ENCODE measurements at regions not wholly inside any gene's neighbourhood (a gene's known extent, or its start where the extent isn't known, plus 50 kb on each side); places are given as distances from the start of the nearest gene placed in this dataset.

DNA sequence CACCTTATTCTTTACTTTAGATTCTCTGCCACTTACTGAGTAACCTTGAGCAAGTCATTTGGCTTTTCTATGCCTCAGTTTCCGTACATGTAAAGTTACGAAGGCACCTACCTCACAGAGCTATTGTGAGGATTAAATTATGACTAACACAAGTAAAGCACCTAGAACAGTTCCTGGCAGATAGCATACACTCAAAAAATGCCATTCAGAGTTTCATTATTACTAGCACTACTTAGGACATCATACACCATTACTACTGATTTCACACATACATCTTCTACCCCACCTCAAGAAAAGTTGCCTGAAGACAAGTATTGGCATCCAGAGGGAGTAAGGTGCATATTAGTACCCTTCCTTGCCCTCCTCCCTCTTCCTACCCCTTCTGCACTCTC lies 107.8 kb downstream of the OGFRL1 start:
- no peak for DNase-seq (ENCODE audit: low read depth in 2 of 2)

DNA sequence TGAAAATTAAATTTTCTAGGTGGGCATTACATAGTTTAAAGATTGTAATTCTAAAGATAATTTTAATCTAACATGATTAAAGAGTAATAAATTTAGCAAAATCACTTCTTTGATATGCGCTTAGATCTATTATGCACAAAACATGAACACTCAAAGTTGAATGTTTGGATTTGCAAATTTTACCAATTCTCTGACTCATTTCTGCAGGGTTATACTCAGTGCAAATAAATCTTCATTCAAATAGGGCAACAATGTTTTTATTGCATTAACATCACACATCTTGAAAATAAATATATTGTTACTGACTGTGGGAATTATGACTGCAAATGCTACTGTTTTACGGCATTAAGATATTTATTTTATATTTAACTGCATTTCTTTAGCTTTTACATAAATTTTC lies 110.7 kb downstream of the OGFRL1 start:
- no peak for DNase-seq (ENCODE audit: low read depth in 2 of 2)

DNA sequence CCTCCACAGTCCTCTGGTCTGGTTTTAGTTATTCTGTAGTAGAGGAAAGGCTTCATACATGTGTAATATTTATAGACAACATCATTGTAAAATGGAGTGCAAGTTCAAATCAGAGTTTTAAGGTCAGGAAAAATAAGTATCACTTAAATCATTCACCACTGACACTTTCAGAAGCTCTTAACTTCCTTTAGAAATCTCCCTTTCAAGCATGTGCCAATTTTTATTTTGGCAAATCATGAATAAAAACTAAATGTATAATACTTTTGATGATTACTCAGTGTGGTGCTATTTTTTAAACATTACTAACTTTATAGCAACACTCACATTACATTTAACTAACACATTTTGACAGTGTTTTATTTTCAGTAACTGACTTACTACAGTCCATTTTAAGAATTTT lies 112.2 kb downstream of the OGFRL1 start:
- no peak for DNase-seq (ENCODE audit: low read depth in 2 of 2)

DNA sequence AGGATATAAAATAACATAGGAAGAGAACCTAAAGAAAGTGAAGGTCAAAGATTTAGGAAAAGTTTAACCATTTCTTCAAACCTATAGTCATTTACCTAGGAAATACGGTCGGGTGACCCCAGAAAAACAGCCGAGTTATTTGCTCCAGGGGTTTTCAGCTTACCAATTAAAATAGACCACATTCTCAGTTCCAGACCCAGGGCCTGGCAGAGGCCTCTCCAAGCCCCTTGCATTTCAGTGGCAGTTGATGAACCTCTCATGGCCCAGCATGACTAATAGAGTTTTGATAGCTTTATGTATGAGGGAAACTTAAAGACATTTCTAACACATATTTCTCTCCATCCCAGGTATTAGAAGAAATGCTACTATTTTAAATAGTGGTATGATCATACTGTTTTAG lies 113.5 kb downstream of the OGFRL1 start:
- DNase-seq (ENCODE audit: low read depth in 2 of 2): no peak

DNA sequence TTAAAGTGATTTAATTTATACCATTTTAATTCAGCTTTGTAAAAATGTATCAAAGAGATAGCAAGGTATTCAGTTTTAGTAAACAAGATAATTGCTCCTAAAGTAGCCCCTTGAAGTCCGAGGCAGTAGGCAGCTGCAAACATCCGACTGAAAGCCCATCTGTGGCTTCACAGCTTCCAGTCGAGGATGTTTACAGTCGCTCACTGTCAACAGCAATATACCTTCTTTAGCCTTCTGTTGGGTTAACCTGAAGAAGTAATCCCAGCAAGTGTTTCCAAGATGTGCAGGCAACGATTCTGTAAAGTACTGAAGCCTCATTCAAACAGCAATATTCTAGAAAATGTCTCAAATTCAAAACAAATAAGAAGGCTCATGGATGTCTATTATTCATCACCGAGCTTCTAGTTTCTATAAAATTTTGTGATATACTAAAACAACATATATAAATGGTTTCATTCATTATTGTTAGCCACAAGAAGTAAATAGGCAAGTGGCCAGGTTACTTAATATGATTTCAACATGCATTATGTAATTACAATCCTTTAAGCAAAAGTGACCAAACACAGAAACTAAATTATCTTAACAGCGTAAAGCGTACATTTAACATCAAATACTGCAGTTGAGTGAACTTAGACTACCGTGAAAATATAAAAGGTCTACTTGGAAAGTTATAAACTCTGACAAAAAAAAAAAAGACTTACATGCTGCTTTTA lies 115.0 kb downstream of the OGFRL1 start:
- no peak for DNase-seq (ENCODE audit: low read depth in 2 of 2)

DNA sequence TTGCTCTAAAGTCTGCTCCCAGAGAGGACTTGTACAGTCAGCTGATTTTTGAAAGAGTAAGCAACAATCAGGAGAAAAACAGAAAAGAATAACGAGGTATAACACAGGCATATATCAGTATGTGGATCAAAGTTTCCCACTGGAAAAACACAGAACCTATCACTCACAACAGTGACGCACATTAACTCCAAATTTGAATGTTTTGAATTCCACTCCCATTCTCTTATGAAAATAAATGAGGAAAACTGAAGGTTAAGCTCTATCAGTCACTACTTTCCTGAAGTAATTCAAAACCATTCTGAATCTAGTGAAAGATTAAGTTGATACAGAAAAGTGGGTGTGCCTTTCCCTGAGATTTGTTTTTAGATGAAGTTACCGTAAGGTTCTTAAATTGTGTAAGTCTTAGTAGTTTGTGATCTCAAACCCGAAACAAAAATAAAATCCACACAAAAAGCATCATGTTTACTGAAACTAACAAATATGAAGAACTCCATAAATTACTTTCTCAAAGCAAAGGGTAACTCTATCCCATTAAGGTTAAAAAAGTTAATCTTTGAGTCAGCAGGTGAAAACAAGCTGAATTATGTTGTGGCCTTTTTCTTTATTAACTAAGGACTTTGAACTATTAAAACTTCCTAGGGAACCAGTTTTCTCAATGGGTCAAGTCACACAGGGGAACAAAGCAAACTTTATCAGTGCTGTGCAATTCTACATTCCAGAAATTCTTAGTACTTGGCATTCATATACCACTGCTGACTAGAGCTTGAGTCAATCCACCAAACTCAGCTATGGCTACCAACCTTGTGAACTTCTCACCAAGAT lies 115.7 kb downstream of the OGFRL1 start:
- DNase-seq (ENCODE audit: low read depth in 2 of 2): no peak

DNA sequence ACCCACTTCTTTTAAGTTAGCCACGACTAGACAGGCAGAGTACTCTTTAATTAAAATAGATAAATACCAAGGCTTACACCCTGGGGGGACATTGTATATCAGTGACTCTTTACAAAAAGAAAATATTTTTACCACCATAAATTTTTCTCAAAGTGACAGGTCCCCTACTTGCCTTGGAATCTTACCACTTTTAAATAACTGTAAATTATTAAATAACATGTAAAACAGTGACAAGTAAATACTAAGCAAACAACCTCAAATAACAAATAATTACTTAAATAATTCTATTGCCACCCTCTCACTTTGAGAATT lies 116.3 kb downstream of the OGFRL1 start:
- DNase-seq (ENCODE audit: low read depth in 2 of 2): no peak

DNA sequence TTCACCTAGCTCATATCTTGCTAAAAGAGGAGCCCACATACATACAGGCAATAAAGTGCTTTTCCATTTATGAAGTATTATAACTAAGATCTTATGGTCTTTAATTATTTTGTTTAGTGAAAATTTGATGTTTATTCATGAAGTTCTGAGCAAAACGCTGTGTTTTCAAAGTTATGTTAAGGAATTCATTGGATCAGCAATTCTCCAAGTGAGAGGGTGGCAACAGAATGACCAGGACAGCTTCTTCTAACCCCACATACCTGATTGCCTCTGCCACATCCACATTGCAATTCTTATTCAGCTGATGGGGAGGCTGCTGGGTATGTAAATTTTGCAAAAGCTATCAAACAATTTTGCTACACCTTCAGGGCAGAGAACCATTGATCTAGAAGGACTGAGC lies 116.8 kb downstream of the OGFRL1 start:
- DNase-seq (ENCODE audit: low read depth in 2 of 2): no peak

DNA sequence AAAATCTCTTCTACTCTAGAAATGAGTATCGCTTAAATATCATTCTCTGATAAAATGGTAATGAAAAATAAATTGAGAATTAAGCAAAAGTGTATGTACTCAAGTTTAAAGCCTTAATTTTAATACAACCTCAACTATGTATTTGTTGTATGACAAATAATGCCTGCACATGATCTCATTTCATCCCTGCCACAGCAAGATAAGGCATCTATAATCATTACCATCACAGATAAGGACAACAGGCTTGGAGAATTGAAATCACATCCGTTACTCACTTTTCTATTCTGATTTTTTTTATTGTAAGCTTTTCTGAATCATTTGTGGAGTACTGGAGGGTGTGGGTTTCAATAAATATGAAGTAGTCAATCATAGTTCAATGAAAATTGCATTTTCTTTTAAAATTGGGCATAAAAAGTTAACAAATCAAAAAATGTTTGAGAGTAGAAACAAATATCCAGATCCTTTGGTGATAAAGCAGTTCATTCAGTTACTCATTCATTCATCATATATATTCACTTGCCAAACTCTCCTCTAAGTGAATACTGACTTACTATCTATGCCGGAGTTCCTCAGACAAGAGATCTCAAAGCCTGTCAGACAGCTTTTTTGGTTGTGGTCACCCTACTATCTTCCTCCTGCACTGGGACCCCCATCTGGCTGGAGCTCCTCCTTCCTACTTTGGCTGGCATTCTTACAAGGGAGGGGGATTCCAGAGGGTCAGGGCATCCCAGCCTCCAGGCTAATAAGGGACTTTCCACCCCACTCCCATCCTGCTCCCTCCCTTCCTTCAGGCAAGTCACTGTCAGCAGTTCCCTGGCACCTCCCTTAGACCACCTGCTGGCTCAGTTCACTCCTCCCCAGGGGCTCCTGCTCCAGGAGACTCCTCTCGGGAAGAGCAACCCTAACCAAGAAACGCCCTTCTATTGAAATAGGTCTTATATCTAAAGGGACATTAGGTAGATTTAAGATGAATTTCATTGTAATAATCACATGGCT lies 118.6 kb downstream of the OGFRL1 start:
- DNase-seq (ENCODE audit: low read depth in 2 of 2): no peak

DNA sequence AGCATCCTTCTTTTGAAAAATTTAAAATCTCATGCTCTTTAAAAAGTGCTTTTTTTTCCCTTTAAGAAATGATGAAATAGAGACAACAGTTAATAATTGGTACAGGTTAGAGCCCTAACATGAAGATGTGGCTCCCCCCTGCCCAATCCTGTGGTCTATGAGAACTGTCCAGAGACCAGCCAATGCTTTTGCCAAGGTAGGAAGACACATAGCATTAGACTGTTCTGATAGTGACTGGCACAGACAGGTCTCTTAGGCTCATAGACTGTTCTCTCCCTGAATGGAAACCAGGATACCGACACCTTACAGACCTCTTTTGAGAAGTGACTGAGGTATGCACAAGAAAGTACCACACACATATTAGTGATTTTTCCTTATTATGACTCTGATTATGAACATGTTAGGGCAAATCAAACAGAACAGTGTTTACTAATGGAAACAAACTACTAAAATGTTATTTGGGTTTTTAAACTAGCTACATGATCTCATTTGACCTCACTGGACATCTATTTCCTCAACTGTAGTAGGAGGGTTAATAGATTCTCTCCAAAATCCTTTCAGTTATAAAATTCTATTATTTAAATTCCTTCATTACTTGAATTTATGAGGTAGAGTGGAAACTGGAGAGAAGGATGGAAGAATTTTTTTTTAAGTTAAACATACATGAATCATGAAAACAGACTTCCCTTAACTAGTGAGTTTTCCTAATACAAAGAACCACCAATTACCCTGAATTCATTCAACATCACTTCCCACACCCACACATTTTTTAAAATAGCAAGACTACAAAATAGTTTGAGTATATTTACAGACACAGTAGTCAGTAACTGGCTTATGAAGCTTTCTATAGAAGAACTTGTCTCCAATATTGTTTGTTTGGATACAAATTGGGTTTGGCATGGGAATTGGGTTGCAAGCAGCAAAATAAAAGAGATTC lies 120.4 kb downstream of the OGFRL1 start:
- DNase-seq (ENCODE audit: low read depth in 2 of 2): no peak

DNA sequence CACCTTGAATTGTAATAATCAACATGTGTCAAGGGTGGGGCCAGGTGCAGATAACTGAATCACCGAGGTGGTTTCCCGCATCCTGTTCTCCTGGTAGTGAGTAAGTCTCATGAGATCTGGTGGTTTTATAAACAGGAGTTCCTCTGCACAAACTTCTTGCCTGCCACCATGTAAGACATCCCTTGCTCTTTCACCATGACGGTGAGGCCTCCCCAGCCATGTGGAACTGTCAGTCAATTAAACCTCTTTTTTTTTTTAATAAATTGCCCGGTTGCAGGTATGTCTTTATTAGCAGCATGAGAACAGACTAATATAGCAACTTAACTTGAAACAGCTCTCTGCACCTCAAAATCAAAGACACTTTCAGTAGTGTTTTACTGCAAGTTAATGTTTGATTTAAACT lies 121.6 kb downstream of the OGFRL1 start:
- no peak for DNase-seq (ENCODE audit: low read depth in 2 of 2)

DNA sequence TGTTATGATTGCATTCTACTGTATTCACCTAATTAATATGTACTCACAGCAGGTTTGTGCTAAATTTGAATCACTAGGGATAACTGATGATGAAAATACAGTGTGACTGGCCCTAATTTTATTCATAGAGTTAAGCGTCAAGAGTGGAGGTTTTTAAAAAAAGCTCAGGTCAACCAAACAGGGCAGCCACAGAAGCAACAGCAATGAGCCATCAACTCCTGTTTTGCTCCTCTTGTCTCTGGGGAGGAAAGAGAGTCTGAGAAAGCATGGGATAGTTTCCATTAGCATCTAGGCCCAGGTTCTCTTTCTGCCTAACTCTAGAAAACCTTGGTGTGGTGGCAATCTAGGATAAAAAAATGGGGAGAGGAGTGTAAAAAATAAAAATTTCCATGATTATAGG lies 122.1 kb downstream of the OGFRL1 start:
- DNase-seq (ENCODE audit: low read depth in 2 of 2): no peak

DNA sequence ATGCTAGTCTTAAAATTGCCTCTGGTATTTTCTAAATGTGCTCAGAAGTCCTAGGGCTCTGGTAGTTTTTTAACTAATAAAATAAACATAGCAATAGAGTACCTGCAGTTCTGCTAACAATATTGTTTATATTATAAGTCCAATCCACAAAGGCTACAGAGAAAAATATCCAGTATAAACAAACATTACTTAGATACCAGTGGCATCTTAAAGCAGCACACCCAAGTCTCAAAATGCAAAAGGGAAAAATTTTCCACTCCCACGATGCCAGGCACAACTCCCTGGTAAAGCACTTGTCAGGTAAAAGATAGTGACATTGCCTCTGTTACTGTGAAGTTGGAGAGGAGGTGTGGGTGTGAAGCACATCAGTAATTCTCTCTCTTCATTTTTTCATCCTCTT lies 123.3 kb downstream of the OGFRL1 start:
- no peak for DNase-seq (ENCODE audit: low read depth in 2 of 2)

DNA sequence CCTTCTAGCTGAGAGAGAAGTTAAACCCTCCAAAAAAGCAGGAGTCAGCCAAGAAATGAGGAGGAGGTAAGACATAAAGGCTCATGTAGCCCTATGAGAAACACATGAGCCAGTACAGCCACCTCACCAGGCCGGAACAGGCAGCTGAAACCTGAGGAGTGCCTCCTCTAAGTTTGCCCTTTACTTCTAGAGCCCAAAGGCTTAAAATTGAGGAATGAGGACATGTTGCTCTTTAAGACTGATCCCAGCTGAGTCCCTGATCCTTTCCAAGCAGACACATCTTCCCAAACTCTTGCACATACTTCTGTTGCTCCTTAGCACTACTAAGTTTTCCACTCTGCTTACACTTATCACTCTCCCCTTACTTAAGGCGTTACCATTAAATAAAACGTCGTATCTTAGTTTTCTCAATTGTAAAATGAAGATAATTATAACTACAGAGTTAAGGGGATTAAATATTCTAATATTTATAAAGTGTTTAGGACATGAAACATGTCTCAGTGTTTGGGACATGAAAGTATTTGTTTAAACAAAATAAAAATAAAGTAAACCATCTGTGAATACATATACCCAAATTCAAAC lies 124.0 kb downstream of the OGFRL1 start:
- no peak for DNase-seq (ENCODE audit: low read depth in 2 of 2)

DNA sequence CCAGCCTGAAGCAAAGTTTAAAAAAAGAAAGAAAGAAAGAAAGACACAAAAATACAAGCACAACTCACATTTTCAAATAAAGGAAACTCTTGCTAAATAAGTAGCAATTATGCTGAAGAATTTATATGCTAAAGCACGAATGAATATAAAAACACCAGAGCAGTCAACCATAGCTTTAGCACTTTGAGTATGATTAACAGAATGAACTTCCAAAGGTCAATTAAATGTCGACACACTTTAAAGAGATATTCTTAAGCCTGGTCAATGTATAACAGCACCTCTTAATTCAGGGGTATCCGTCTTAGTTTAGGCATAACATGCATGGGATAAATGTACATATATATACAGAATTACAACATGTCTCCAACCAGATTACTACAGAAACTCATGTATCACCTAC lies 125.9 kb downstream of the OGFRL1 start:
- DNase-seq (ENCODE audit: low read depth in 2 of 2): no peak

DNA sequence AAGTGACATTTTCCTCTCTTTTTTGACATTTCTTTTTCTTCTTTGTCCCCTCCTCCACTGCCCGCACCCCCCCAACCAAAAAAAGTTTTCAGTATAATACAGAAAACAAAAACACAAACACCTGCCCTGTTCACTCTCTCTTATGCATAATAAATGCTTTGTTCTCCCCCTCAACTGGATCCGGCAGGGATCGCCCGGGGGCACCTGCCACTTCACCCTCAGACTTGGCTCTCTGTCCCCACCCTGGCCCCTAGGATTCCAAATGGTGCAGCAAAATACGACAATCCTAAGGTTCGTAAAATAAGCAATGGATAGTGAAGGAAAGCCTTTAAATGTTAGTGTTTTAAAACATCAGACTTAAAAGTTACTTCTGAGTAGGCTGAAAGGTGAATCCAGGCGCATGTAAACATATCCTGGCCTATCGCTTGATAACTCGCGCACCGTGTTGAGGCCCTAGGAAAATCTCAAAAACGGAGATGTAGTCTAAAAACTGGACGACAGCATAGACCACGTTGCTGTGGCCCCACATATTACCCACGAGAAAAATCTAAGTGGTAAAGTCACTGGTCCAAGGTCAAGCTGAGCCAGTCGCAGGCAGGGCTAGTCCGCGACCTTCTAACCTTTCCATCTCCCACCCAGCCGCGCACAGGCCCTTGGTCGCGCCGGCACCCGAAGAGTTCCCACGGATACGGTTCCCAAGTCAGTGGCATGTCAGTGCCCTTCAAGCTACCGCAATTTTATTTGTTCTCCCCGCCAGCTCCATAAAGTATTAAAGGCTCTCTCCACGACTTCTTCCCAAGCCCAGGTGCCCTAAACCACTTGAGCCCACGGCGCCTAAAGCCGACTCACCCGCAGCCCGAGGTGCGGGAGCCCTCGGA lies 130.8 kb downstream of the OGFRL1 start:
- no peak for DNase-seq (ENCODE audit: low read depth in 2 of 2)

DNA sequence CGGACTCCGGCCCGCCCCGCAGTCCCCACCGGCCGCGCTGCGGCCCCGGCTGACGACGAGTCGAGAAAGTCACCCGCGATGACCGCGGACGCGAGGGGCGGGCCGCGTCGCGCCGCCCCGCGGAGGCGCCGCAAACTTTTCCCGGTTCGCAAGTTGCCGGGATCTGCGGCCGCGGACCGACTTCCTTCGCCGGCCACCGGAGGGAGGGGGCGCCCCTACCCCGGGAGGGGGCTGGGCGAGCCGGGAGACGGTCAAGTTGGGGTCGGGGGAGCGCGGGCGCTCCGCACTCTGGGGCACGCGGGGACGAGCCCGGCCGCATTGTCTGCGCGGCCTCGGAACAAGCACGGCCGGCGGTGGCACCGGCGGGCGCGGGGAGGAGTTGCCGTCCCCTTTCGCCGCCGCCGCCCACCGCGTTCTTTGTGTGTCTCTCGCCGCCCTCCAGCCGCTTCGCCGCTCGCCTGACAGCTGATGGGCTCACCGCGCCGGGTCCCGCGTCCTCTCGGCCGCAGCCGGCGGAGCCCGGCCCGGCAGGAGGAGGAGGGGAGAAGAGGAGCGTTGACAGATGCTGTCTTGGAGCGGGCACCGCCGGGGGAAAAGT lies 131.6 kb downstream of the OGFRL1 start:
- DNase-seq (ENCODE audit: low read depth in 2 of 2): no peak

DNA sequence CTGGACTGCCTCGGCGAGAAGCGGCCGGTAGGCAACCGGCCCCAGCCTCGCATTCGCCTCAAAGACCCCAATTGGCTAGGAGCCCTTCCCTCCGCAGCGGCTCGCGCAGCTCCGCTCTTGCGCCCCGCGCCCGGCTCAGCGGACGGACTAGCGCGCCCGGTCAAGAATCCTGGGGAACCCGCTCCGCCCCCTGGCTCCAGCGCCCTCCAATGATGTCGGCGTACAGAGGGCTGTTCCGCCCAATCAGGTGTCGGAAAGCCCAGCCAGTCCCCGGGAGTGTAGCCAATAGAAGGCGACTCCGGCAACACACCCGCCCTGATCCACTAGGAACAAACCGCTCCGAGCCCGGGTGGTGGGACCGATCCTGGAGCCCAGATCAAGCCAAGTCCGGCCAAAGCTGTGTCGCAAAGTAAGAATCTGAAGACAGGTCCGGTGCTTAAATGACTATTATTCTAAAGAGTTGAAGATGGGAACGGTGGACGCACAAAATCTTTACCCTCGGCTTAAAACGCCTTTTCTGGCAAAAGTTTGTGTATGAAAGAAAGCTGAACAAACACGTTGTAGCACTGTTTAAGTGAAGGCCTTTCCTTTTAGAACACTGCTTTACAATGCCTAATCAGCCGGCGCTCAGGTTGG lies 132.2 kb downstream of the OGFRL1 start:
- DNase-seq (ENCODE audit: low read depth in 2 of 2): peak in 1 of 2 experiments; percentile 14

DNA sequence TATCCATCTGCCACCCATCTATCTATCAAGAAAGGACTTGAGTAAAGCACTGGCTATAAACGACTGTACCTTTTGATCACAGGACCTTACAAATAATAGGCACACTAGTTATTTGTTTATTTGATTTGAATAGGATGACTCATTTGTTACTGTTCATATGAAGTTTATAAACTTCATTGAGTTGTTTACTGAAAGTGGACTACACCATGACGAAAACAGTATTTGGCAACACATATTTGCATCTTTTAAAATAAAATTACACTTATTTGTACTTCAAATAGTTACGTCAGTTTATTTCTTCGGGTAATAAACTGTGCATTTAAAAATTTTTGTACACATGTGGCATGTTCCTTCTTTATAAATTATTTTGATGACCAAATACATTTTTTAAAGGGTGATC lies 133.0 kb downstream of the OGFRL1 start:
- DNase-seq (ENCODE audit: low read depth in 2 of 2): no peak
